ENCODE measurements at regions not wholly inside any gene's neighbourhood (a gene's known extent, or its start where the extent isn't known, plus 50 kb on each side); places are given as distances from the start of the nearest gene placed in this dataset.
"Not testable (repeated sequence)": the region's sequence is repeated elsewhere in the genome, so short reads cannot be mapped to it uniquely, and the experiment has no call there.

GRCh38 chr1:29565490-29565889 lies 329.2 kb downstream of the PTPRU start:
- no peak for DNase-seq

GRCh38 chr1:29563571-29563970 lies 327.2 kb downstream of the PTPRU start:
- DNase-seq: no peak

GRCh38 chr1:29563092-29563491 lies 326.8 kb downstream of the PTPRU start:
- DNase-seq: no peak

- DNase-seq: no peak
Observed at GRCh38 chr1:29559056-29559455, 322.7 kb downstream of the PTPRU start.

- DNase-seq: no peak
Observed at GRCh38 chr1:29557701-29558600, 321.6 kb downstream of the PTPRU start.

GRCh38 chr1:29557066-29557465 lies 320.7 kb downstream of the PTPRU start:
- no peak for DNase-seq

GRCh38 chr1:29556657-29557056 lies 320.3 kb downstream of the PTPRU start:
- DNase-seq: no peak

- DNase-seq: no peak
Observed at GRCh38 chr1:29555043-29555620, 318.8 kb downstream of the PTPRU start.

GRCh38 chr1:29554208-29554778 lies 318.0 kb downstream of the PTPRU start:
- DNase-seq: no peak

GRCh38 chr1:29551123-29551936 lies 315.0 kb downstream of the PTPRU start:
- no peak for DNase-seq

- DNase-seq: no peak
Observed at GRCh38 chr1:29550119-29550841, 314.0 kb downstream of the PTPRU start.

- DNase-seq: not testable (repeated sequence)
Observed at GRCh38 chr1:29549728-29550118, 313.4 kb downstream of the PTPRU start.

GRCh38 chr1:29549001-29549400 lies 312.7 kb downstream of the PTPRU start:
- DNase-seq: no peak

- no peak for DNase-seq
Observed at GRCh38 chr1:29548091-29548490, 311.8 kb downstream of the PTPRU start.

- DNase-seq: no peak
Observed at GRCh38 chr1:29547300-29547699, 311.0 kb downstream of the PTPRU start.

- DNase-seq: no peak
Observed at GRCh38 chr1:29546496-29546895, 310.2 kb downstream of the PTPRU start.

GRCh38 chr1:29544406-29544805 lies 308.1 kb downstream of the PTPRU start:
- DNase-seq: no peak

- no peak for DNase-seq
Observed at GRCh38 chr1:29543586-29543985, 307.3 kb downstream of the PTPRU start.

GRCh38 chr1:29542548-29542947 lies 306.2 kb downstream of the PTPRU start:
- DNase-seq: no peak

- no peak for DNase-seq
Observed at GRCh38 chr1:29541631-29542030, 305.3 kb downstream of the PTPRU start.

GRCh38 chr1:29540801-29541357 lies 304.6 kb downstream of the PTPRU start:
- no peak for DNase-seq

GRCh38 chr1:29539971-29540370 lies 303.6 kb downstream of the PTPRU start:
- DNase-seq: no peak

All from inflammatory macrophage (primary cell).